Transverse colon (tissue), 4 donors: ENCODE measurements at regions not wholly inside any gene's neighbourhood (a gene's known extent, or its start where the extent isn't known, plus 50 kb on each side); places are given as distances from the start of the nearest gene placed in this dataset.
A peak's percentile ranks its signal among the peaks of the same experiment; 100 is the strongest.

Experiments used
- DNase-seq: peaks from one replicate; pipeline ENCODE4 v3.0.0-alpha.2; 2019
- H3K27ac ChIP-seq, 4 donors: fragments of 200-600 bp; sonication (generic); 2 replicates each; pipeline ENCODE4 v1.5.1; 2016 to 2018; ENCODE audit warnings: inconsistent platforms in 4 of 4
- H3K27me3 ChIP-seq: fragments of 200-600 bp; sonication (generic); 2 replicates; pipeline ENCODE4 v1.5.1; 2017; ENCODE audit warnings: inconsistent platforms
- H3K36me3 ChIP-seq, 4 donors: fragments of 200-600 bp; sonication (generic); 2 replicates each; pipeline ENCODE4 v1.5.1; 2017 to 2019; ENCODE audit warnings: inconsistent platforms in 4 of 4
- H3K4me1 ChIP-seq, 4 donors: fragments of 200-600 bp; sonication (generic); 2 replicates each; pipeline ENCODE4 v1.5.1; 2017 to 2020; ENCODE audit warnings: inconsistent platforms in 4 of 4
- H3K4me3 ChIP-seq, 4 donors: fragments of 200-600 bp; sonication (generic); 1 replicate in 1 of 4; 2 replicates in 3 of 4; pipeline versions ENCODE4 v1.5.1 to v1.6.1; 2017 to 2019; ENCODE audit warnings: inconsistent platforms in 4 of 4
- H3K9me3 ChIP-seq, 2 donors: fragments of 200-600 bp; sonication (generic); 2 replicates each; pipeline ENCODE4 v1.5.1; 2017 to 2019; ENCODE audit warnings: inconsistent platforms in 2 of 2
- EP300 ChIP-seq: sonication (generic); formaldehyde crosslinking; IDR thresholded peaks from one replicate; pipeline ENCODE4 v1.6.1; 2017; ENCODE audit warnings: antibody characterized with exemption, low read depth
- POLR2A ChIP-seq: fragments of 450-650 bp; IDR thresholded peaks from one replicate; pipeline ENCODE4 v1.6.1; 2016; ENCODE audit warnings: antibody characterized with exemption, mild to moderate bottlenecking, moderate library complexity
- POLR2AphosphoS5 ChIP-seq, 3 donors: sonication (generic); formaldehyde crosslinking; IDR thresholded peaks; one replicate each; pipeline ENCODE4 v1.6.1; 2016; ENCODE audit warnings: antibody characterized with exemption in 3 of 3
- WGBS, 2 donors: methylation state at CpG; one replicate each; pipeline ENCODE4 v1.1.5; 2018; ENCODE audit warnings: low coverage in 1 of 2; 5-methylcytosine and 5-hydroxymethylcytosine counted together
- in situ Hi-C, 4 donors: fragments of 200-750 bp; cut with MboI; loops; one replicate each; pipeline versions ENCODE4 v1.15.0 to v1.15.1; 2017; ENCODE audit warnings: low sequenced_read_pairs in 3 of 4, low pct_ligation_motif_present in 1 of 4, low pct_unique_long_range_greater_than_20kb in 1 of 4
- intact Hi-C: fragments of 100-400 bp; cut with DNase I; formaldehyde crosslinking; loops from one replicate; pipeline ENCODE4 v1.15.1; 2023; ENCODE audit warnings: low total_unique reads
- TF ChIP-seq, protein P1 (sequence below), 5 experiments: fragments of 200-600 bp in 3 of 5; fragments of 450-650 bp in 2 of 5; sonication (generic) in 3 of 5; IDR thresholded peaks; 1 replicate in 2 of 5; 2 replicates in 3 of 5; pipeline ENCODE4 v1.5.1; 2016 to 2017; ENCODE audit warnings: antibody characterized with exemption in 5 of 5, inconsistent platforms in 3 of 5, mild to moderate bottlenecking in 2 of 5, moderate library complexity in 1 of 5

DNA sequence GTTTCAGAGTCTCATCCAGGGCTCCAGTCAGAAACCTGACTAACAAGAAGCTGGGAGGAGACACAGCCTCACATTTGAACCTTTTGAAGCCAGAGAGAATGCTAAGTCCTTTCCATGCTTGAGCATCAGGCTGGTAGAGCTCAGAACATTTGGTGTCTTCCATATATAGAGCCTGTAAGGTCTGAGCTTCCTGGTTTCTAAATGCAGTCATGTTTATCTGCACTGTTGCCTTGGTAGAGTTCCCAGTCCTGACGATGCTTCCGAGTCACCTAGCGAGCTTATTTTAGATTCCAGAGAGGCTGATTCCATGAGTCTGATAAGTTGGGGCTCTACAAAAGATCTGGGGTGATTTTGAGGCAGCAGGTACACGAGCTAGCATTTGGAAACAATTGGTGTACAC, 68.4 kb upstream of the SORL1 start:
- H3K36me3 ChIP-seq, result no peaks in the 10 kb centered on the region
- H3K27me3 ChIP-seq, result no peaks in the 10 kb centered on the region
- DNase-seq, result no peak
- H3K4me1 ChIP-seq, result no peaks in the 10 kb centered on the region
- 40 to 71% methylated on average over 1 to 4 of the region's 4 CpGs for WGBS, 2 donors
- no peaks in the 10 kb centered on the region for H3K9me3 ChIP-seq
- peak overlapping the region in 1 of 4 donors; percentile 41 for H3K27ac ChIP-seq
- no peak for TF ChIP-seq POLR2A
- TF ChIP-seq, protein P1, sequence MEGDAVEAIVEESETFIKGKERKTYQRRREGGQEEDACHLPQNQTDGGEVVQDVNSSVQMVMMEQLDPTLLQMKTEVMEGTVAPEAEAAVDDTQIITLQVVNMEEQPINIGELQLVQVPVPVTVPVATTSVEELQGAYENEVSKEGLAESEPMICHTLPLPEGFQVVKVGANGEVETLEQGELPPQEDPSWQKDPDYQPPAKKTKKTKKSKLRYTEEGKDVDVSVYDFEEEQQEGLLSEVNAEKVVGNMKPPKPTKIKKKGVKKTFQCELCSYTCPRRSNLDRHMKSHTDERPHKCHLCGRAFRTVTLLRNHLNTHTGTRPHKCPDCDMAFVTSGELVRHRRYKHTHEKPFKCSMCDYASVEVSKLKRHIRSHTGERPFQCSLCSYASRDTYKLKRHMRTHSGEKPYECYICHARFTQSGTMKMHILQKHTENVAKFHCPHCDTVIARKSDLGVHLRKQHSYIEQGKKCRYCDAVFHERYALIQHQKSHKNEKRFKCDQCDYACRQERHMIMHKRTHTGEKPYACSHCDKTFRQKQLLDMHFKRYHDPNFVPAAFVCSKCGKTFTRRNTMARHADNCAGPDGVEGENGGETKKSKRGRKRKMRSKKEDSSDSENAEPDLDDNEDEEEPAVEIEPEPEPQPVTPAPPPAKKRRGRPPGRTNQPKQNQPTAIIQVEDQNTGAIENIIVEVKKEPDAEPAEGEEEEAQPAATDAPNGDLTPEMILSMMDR (IDR thresholded peaks at IDR 0.05), result no peak
- no peak for TF ChIP-seq POLR2AphosphoS5 (IDR thresholded peaks at IDR 0.05)
- no peak for TF ChIP-seq EP300
- no peak overlapping the region for H3K4me3 ChIP-seq
- in situ Hi-C loops, result no loop called here
- intact Hi-C loops, result no loop called here

DNA sequence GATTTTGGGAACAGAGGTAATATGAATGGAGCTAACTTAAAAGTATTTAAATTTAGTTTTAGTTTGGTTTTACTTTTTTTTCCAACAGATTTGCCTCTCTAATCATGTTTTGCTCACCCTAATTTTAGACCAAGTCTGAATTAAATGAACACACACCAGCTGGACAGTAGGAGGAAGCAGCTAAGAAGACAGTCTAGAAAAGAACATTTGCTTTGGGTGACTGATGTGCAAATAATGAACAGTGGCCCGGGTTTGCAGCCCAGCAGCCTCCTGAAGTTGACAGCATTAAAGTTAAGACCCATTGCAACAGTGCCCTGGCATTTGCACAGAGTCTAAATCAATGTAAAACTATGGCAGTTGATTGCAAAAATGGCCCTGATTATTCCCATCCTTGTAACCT, 66.4 kb upstream of the SORL1 start:
- H3K4me1 ChIP-seq, result peaks cover 0 to 4% (median 0%) of the 10 kb centered on the region in 4 donors
- no peaks in the 10 kb centered on the region for H3K9me3 ChIP-seq
- 47 to 50% methylated on average over 1 of the region's 1 CpG for WGBS, 2 donors

More for the DNA sequence above, 66.4 kb upstream of the SORL1 start:
- DNase-seq, result no peak
- no peaks in the 10 kb centered on the region for H3K27me3 ChIP-seq
- H3K36me3 ChIP-seq, result no peaks in the 10 kb centered on the region
- intact Hi-C loops (loop anchor here (2.0 kb wide), 1 partner anchor 31 kb away; no protein-coding TSS in a partner anchor), in situ Hi-C loops (no loop called here)
- TF ChIP-seq, protein P1 (IDR thresholded peaks at IDR 0.05), result no peak
- TF ChIP-seq POLR2A (no peak), EP300 (no peak), POLR2AphosphoS5 (IDR thresholded peaks at IDR 0.05) (no peak)
- H3K27ac ChIP-seq, result no peak overlapping the region
- no peak overlapping the region for H3K4me3 ChIP-seq
